GM19395 (cell line): ENCODE measurements at regions not wholly inside any gene's neighbourhood (a gene's known extent, or its start where the extent isn't known, plus 50 kb on each side); places are given as distances from the start of the nearest gene placed in this dataset.

Source experiments
- ATAC-seq: cut with Tn5 transposase; IDR thresholded peaks from one replicate; pipeline ENCODE4 v1.9.1; 2021; ENCODE audit warnings: mild to moderate bottlenecking, moderate library complexity; ENCODE audit not compliant: unreplicated experiment

- ATAC-seq, result no peak
Measured at GRCh38 chr6:105819745-105820144, 266.4 kb upstream of the PRDM1 start.

DNA sequence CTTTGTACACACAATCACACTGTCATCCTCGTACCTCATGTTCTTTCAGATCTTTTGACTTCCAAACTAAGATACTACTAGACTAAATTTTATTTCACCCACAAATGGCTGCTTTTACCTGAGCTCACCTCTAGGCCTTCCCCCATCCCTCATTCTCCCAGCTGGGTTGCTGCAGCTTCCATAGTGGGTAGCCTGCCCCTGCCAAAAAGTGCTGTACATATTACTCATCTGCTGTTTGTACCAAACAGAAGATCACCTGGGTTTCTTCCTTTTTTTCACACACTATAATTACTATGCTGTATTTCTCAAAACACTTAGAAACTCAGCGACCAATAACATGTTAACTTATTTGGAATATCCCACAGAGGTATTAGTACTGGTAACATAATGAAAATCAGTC, 267.6 kb upstream of the PRDM1 start:
- ATAC-seq, result no peak

- no peak for ATAC-seq
Measured at GRCh38 chr6:105817961-105818360, 268.2 kb upstream of the PRDM1 start.

GRCh38 chr6:105817370-105817769, 268.8 kb upstream of the PRDM1 start:
- no peak for ATAC-seq

DNA sequence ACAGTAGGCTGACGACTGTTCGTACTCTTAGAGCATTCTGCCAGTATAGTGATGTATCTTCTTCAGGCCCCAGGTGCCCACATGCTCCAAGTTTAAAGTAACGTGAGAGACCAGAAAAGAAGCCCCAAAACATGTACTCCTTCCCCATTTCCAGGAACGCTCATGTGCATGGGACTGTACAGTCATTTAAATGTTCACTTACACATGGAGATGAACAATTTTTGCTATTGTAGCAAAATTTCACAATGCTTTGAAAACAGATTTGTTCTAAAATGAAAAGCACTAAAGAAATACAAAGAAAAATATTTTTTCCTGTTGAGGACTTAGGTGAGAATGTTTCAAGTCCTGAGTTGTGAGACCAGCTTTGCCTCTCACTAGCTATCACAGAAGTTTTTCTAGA, 269.3 kb upstream of the PRDM1 start:
- no peak for ATAC-seq

DNA sequence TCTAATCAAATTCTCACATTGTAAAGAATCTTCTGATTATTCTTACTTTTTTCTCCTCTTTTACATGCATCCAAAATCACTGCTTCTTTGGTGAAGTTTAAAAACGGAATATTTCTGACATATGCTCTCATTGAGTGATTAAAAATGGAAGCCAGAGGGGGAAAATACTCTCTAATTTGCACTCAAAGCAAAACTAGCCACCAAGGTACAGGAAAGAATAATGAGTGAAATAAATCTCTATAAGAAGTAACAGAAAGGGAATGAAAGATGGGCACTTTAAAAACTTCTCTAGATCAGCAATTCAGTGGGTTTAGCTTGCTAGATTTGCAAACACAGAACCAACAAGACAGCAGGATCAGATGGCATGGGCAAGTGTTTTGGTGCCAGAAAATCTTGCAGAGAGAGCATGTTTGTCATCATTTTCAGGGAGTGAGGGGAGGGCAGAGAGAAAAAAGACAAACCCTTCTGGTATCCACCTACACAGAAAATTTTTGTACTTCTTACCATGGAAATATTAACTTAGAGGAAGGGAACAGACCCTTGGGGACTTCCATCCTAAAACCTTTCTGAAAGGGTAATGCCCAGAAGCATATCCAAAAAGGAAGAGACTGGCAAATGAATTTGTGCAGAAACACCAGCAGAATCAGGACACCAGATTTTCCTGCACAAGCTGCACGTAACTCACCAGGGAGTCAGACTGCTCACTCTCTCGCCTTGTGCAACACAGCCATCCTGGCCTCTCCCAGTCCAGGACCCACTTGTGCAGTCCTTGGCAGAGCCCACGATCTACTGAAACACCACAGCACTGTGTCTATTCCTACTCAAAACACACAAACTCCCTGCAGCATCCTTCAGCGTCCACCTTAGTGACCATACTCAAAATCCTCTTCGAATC, 270.2 kb upstream of the PRDM1 start:
- no peak for ATAC-seq

- ATAC-seq, result no peak
Measured at GRCh38 chr6:105814745-105815536, 271.2 kb upstream of the PRDM1 start.

DNA sequence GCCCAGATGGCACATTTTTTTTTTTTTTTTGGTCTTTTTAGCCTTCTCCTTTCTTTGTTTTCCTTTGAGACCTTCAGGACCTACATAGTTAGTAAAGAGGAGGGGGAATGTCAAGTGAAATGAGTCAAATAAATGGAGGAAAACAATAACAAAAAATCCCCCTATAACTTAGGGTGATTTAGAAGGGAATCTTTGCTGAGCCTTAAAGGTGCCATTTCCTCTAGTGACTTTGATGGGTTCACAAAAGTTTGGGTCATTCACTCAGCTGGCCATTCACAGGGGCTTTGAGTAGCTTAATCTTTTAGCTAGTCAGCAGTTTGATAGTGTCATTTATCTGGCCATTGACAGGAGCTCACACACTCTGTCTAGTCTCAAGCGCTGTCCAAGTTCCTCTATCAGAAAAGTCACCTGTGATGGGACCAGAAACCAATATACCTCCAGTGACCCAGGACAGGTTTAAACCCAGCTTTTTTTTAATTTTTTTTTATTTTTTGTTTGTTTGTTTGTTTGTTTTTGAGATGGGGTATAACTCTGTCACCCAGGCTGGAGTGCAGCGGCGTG, 275.1 kb upstream of the PRDM1 start:
- no peak for ATAC-seq

GRCh38 chr6:105810105-105810921, 275.8 kb upstream of the PRDM1 start:
- peak; percentile 78 for ATAC-seq

- ATAC-seq, result no peak
Measured at GRCh38 chr6:105808571-105808970, 277.6 kb upstream of the PRDM1 start.

DNA sequence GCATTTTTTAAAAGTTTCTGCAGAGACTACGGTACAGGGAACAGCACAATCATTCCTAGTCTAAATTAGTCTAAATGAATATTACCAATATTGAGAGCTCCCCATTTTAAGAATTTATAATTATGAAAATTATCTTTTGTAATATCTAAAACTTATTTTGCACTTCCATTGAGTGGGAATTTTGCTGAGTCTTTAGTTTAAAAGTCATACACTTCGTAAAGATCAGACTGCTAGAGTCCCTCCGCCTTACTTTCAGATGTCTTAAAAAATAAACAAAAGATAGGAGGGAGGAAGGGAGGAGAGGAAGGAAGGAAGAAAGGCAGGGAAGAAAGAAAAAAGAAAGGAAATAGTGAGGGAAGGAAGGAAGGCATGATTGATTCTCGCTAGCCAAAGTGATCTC, 278.2 kb upstream of the PRDM1 start:
- ATAC-seq, result no peak

DNA sequence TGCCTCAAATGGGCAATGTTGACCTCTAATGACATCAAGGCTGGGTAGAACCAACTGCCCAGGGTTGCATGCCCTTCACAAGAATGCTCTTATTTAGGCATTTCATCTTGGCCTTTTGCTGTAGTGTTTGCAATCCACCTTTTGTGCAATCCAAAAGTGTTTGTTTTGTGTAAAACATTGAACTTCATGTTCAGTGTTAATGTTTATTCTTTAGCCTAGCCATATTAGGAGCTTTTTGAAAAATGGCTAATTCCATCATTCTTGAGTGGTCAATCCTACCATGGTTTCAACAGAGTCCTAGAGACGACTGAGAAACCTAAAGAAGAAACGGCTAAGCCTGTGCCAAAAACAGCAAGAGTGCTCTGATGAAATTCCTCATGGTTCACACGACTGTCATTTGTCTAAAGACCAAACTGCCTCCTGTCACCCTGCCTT, 279.6 kb upstream of the PRDM1 start:
- ATAC-seq, result no peak

DNA sequence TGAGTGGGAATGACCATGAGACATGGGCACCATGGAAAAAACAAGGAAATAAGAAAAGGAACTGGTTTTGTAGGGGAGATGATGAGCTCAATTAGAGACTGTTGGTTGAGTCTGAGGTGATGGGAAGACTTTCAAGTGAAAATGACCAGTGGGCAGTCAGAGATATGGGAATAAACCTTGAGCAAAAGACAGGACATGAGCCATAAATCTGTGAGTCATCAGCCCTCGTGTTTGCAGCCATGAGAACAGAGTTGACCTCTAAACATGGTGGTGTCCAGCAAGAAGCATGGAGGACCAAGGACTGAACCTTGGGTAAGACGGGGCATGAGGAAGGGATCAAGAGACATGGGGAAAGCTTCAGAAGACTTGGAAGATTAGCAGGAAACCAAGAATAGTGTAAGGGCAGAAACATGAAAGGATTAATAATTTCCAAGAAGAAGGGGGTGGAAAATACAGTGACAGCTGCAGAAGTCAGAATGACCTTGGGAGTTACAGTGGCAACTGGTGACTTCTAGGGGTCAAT, 280.6 kb upstream of the PRDM1 start:
- no peak for ATAC-seq

DNA sequence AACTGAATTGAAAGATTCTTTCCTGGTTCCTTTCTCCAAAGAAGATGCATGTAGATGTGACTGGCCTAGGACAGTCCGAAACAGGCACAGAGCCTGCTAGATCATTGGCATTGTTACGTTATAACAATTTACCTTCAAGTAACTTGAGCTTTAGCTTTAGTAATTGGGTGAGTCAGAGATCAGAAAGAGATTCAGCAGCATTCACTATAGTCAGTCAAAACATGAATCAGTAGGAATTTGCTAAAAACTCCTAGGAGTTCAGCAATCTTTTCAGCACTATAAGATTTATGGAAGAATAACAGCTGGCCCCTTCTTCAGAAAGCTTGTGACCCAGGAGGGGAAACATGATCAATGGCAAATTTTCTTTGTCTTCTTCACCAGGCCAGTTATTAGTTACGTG, 281.7 kb upstream of the PRDM1 start:
- no peak for ATAC-seq

- no peak for ATAC-seq
Measured at GRCh38 chr6:105804000-105804399, 282.1 kb upstream of the PRDM1 start.

GRCh38 chr6:105803442-105803841, 282.7 kb upstream of the PRDM1 start:
- no peak for ATAC-seq

- no peak for ATAC-seq
Measured at GRCh38 chr6:105802703-105803102, 283.4 kb upstream of the PRDM1 start.

DNA sequence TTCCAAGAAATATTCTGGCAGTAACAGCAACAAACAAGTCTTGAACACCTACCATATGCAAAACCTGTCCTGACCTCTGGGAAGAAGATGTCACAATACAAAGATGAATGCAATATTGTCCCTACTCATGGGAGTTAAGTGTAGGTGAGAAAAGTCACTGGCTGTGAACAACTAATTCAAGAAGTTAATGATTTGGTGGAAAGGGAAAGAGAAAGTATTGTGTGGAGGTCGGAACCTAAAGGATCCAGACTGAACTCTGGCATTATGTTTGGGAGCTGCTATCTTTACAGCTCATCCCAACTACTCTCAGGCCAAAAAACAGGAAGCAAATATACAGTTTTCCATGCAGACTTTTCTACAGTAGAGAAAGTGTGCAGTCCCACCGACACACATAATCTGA, 285.3 kb upstream of the PRDM1 start:
- ATAC-seq, result no peak

- no peak for ATAC-seq
Measured at GRCh38 chr6:105800398-105800797, 285.7 kb upstream of the PRDM1 start.

- no peak for ATAC-seq
Measured at GRCh38 chr6:105799056-105799455, 287.1 kb upstream of the PRDM1 start.
